ENCODE measurements at regions not wholly inside any gene's neighbourhood (a gene's known extent, or its start where the extent isn't known, plus 50 kb on each side); places are given as distances from the start of the nearest gene placed in this dataset.

GRCh38 chr14:51789596-51789995 is 70.8 kb upstream of the GNG2 start:
- TF ChIP-seq SIN3A (IDR thresholded peaks at IDR 0.05; ENCODE audit: borderline replicate concordance, insufficient read depth, low read depth, low read length) (no peak), POLR2AphosphoS5 (IDR thresholded peaks at IDR 0.05; ENCODE audit: low read depth, low read length) (no peak), CTCF (IDR thresholded peaks at IDR 0.05) (no peak), REST (IDR thresholded peaks at IDR 0.05; ENCODE audit: insufficient read depth in 1 of 2, low read depth in 2 of 2, low read length in 1 of 2) (no peak), TCF7L2 (IDR thresholded peaks at IDR 0.05; ENCODE audit: low read depth, low read length) (no peak)
- intact Hi-C loops (cut with micrococcal nuclease; ENCODE audit: unreplicated experiment) = loop anchor here (10.0 kb wide), 1 partner anchor 635 kb away; no protein-coding TSS in a partner anchor

GRCh38 chr14:51792809-51793208 is 67.6 kb upstream of the GNG2 start:
- H3K9me3 ChIP-seq (ENCODE audit: control insufficient read depth, insufficient read depth, low read depth, low read length) = no peaks in the 10 kb centered on the region
- no peak overlapping the region for H3K27ac ChIP-seq (ENCODE audit: low read length)
- no peak for TF ChIP-seq CTCF (IDR thresholded peaks at IDR 0.05)
- TF ChIP-seq POLR2AphosphoS5 (IDR thresholded peaks at IDR 0.05; ENCODE audit: low read depth, low read length) = no peak
- TF ChIP-seq TCF7L2 (IDR thresholded peaks at IDR 0.05; ENCODE audit: low read depth, low read length) = no peak
- no peak for TF ChIP-seq SIN3A (IDR thresholded peaks at IDR 0.05; ENCODE audit: borderline replicate concordance, insufficient read depth, low read depth, low read length)
- no peak for TF ChIP-seq REST (IDR thresholded peaks at IDR 0.05; ENCODE audit: insufficient read depth in 1 of 2, low read depth in 2 of 2, low read length in 1 of 2)
- no peak for ATAC-seq
- no peaks in the 10 kb centered on the region; the same call in 1 of the 2 replicates for H3K27me3 ChIP-seq (ENCODE audit: control insufficient read depth, insufficient read depth, low read length)
- ChIA-PET CTCF (no interaction called here), POLR2A (no interaction called here)
- no peaks in the 10 kb centered on the region for H3K36me3 ChIP-seq (ENCODE audit: control insufficient read depth, insufficient read depth, low read length)
- in situ Hi-C loops (cut with HindIII; ENCODE audit: low pct_unique_long_range_greater_than_20kb, low sequenced_read_pairs) = no loop called here
- H3K4me3 ChIP-seq (ENCODE audit: low read depth in 2 of 2, low read length in 2 of 2) = no peak overlapping the region
- intact Hi-C loops (cut with micrococcal nuclease; ENCODE audit: unreplicated experiment) = no loop called here
- DNase-seq (ENCODE audit: low read depth, low spot score) = no peak
- no TSS peak for BruUV-seq (replicated peaks)
- no peaks in the 10 kb centered on the region for H3K4me1 ChIP-seq (ENCODE audit: control insufficient read depth, insufficient read depth, low read length)

More at GRCh38 chr14:51789596-51789995, 70.8 kb upstream of the GNG2 start:
- Histone ChIP-seq H3K27me3 (ENCODE audit: control insufficient read depth, insufficient read depth, low read length) (peaks cover 3% of the 10 kb centered on the region), H3K4me3 (ENCODE audit: low read depth in 2 of 2, low read length in 2 of 2) (no peak overlapping the region), H3K27ac (ENCODE audit: low read length) (no peak overlapping the region), H3K36me3 (ENCODE audit: control insufficient read depth, insufficient read depth, low read length) (no peaks in the 10 kb centered on the region), H3K9me3 (ENCODE audit: control insufficient read depth, insufficient read depth, low read depth, low read length) (no peaks in the 10 kb centered on the region), H3K4me1 (ENCODE audit: control insufficient read depth, insufficient read depth, low read length) (no peaks in the 10 kb centered on the region)
- CTCF ChIA-PET = no interaction called here
- POLR2A ChIA-PET = no interaction called here
- in situ Hi-C loops (cut with HindIII; ENCODE audit: low pct_unique_long_range_greater_than_20kb, low sequenced_read_pairs) = no loop called here
- DNase-seq (ENCODE audit: low read depth, low spot score) = no peak
- BruUV-seq (replicated peaks) = no TSS peak
- ATAC-seq = no peak
